ENCODE measurements at regions not wholly inside any gene's neighbourhood (a gene's known extent, or its start where the extent isn't known, plus 50 kb on each side); places are given as distances from the start of the nearest gene placed in this dataset.

GRCh38 chr16:6066652-6067051 lies 969.1 kb upstream of the EEF2KMT start:
- no peak for DNase-seq (ENCODE audit: low read depth)

- no peak for DNase-seq (ENCODE audit: low read depth)
These were observed 965.9 kb upstream of the EEF2KMT start for GRCh38 chr16:6063526-6063925.

GRCh38 chr16:6059671-6060070 lies 962.1 kb upstream of the EEF2KMT start:
- no peak for DNase-seq (ENCODE audit: low read depth)

DNA sequence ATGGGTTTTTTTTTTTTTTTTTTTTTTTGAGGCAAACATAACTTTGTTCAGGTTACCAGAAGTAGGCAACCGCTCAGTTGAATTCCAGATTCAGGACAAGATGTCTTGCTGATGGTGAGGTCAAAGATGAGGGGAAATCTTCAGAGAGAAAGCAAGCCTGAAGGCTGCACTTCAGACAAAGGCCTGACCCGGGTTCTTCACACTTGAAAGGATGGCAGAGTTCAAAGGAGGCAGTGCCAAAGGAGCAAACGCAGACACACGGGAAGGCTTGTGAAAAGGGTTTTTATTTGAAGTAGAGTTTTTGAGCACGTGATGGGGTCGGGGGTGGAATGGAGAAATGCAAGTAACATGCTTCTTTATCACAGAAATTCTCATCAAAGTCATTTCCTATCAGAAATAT lies 960.2 kb upstream of the EEF2KMT start:
- DNase-seq (ENCODE audit: low read depth): no peak

GRCh38 chr16:6048017-6048416 lies 950.4 kb upstream of the EEF2KMT start:
- DNase-seq (ENCODE audit: low read depth): no peak

DNA sequence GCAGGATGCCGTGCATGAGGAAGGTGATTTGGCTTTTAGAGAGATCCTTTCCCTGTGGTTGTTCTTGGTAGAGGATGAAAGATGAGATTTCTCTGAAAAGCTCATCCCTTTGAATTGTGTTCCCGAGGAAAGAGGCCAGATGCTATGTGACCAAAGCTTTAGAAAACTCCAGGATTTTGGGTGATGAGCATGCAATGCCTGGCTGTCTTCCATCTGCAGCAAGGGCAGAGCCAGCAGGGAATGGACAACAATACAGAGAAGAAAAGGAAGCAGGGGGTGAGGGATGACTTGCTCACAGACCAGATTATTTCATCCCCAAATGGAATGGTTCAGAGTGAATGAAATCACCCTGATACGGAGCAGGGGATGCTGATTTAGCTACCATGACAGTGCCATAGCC lies 949.7 kb upstream of the EEF2KMT start:
- no peak for DNase-seq (ENCODE audit: low read depth)

GRCh38 chr16:6038941-6039645 lies 941.5 kb upstream of the EEF2KMT start:
- no peak for DNase-seq (ENCODE audit: low read depth)

- DNase-seq (ENCODE audit: low read depth): no peak
These were observed 937.6 kb upstream of the EEF2KMT start for GRCh38 chr16:6035161-6035560.

GRCh38 chr16:6034511-6034910 lies 936.9 kb upstream of the EEF2KMT start:
- no peak for DNase-seq (ENCODE audit: low read depth)

DNA sequence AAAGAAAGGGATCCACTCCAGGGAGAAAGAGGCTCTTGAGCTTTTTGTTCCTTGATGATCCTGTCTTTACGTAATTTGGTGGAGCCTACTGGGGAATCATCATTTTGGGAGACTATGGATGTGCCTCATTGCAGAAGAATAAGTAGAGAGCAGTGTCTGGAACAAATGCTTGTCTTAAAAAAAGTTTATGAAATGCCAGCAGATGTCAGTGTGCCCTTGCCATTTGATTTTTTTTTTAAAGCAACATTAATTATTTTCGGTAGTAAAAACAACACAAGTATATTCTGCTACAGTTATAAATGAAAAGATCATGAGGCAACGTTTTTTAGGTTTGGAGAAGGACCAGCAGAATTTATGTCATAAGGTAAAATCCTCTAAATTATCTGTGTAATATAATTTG lies 934.8 kb upstream of the EEF2KMT start:
- no peak for DNase-seq (ENCODE audit: low read depth)

GRCh38 chr16:6031567-6031966 lies 934.0 kb upstream of the EEF2KMT start:
- DNase-seq (ENCODE audit: low read depth): no peak

DNA sequence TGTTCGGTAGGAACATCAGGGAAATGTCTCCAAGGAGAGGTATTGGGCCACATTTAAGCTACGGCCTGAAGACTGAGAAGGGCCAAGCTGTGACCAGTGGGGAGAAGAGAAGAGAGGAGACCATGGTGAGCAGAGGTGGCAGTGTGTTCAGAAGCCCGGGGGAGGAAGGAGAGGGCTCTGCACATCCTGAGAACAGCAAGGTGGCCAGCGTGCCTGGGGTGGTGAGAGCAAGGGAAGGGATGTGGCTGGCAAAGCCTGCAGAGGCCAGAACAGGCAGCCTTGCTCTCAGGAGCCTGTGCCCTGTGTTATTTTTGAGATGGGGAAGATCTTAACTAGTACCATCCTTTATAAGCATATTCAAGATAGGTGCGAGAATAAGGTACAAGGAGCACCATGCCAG lies 933.5 kb upstream of the EEF2KMT start:
- no peak for DNase-seq (ENCODE audit: low read depth)

GRCh38 chr16:6027733-6028132 lies 930.1 kb upstream of the EEF2KMT start:
- DNase-seq (ENCODE audit: low read depth): no peak

GRCh38 chr16:6023449-6023848 lies 925.9 kb upstream of the EEF2KMT start:
- DNase-seq (ENCODE audit: low read depth): no peak

DNA sequence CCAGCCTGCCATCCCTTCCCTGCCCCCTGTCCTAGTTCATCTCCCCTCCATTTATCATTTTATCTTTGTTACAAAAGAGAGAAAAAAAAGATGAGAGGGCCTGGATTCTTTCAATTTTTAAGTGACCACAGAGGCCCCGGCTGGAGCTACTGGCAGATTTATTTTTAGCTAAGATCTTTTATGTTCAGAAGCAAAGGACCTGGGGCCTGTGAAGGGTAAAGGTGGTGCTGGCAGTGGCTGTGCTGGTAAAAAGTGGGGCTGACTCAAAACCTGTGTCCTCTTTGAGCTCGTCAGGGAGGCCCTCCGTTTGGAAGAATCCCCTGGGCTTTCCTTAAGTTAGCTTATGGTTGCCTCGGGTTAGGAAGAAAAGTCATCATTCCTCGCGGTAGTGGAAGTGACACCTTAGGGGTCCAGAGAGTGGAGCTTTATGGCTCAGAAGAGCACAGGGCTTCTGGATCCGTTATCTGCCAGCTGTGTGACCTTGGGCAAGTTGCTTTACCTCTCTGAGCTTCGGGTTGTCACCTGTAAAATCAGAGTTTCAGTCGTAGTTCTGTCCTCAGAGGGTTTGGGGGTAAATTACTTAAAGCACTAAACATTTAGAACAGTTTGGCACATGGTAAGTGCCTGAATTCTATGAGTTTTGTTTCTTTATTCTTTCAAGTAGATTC lies 923.8 kb upstream of the EEF2KMT start:
- no peak for DNase-seq (ENCODE audit: low read depth)

DNA sequence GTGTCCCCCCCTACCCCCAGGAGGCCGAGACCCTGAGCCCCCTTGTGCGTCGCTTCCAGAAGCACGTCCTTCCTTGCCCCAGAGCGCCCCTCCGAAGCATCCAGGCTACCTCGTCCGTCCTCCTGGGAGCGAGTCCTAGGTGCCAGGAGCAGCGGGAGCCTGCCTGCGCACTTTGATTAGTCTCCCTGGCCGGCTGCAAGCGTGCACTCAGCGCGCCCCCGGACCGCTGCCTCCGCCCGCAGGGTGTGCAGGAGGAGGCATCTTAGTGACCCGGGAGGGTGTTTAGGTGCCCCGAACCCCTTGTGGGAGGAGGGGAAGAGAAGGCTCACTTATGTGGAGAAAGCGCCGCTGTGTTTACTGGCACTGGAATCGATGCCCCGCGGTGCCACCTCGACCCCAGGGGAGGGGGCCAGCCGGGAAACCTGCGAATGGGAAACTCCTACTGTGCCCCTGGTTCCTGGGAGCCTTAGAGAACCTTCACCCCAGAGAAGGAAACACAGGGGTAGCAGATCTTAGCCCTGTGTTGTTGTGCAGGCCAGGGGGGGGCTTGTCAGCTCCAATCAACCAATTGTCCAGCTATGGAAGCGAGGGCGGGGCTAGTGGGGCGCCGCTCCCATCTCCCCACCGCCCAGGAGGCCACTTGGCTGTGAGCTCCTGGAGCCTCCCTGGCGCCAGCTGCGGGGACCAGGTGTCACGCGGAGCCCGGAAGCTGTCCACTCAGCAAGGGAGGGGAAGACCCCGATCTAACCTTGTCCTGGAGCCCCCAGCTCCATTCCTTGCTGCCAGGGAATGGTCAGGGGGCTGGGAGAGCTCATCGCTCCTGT lies 922.8 kb upstream of the EEF2KMT start:
- DNase-seq (ENCODE audit: low read depth): no peak

- DNase-seq (ENCODE audit: low read depth): no peak
These were observed 921.9 kb upstream of the EEF2KMT start for GRCh38 chr16:6019490-6019991.

- no peak for DNase-seq (ENCODE audit: low read depth)
These were observed 921.4 kb upstream of the EEF2KMT start for GRCh38 chr16:6018848-6019489.

DNA sequence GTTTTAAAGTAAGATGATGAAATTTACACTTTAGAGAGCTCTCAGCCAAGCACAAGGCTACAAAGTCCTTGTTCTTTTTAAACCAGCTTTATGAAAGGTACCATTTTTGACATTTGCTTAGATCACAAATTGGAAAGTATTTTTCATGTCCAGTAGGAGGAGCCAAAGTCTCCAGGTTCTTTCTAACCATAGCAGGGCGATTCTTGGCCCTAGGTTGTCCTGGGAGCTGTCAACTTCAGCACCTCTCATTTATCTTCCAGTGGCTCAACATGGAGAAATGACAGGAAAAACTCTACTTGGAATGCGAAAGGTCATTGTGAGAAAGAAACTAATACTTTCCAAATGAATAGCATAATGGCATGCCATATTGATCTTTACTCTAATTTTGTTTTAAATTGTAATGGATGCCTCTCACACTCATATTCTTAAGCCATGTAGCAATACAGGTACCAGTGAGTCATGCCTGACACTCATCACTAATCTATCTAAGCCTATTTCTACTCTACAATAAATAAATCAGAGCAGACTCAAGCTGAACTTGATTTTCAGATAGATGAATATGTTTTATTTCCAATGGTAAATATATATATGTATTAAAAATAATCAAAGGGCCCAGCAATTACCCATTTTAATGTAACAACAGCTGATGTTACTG lies 919.1 kb upstream of the EEF2KMT start:
- no peak for DNase-seq (ENCODE audit: low read depth)

- no peak for DNase-seq (ENCODE audit: low read depth)
These were observed 915.1 kb upstream of the EEF2KMT start for GRCh38 chr16:6012716-6013115.

GRCh38 chr16:6009151-6009550 lies 911.6 kb upstream of the EEF2KMT start:
- no peak for DNase-seq (ENCODE audit: low read depth)

- no peak for DNase-seq (ENCODE audit: low read depth)
These were observed 911.1 kb upstream of the EEF2KMT start for GRCh38 chr16:6008670-6009069.

All from activated T-helper 9 cell treated with anti-CD3 and anti-CD28 coated beads, Interleukin-2, amount 50 U/mL, for 16 hours (primary cell).